HG02623 (cell line): ENCODE measurements at regions not wholly inside any gene's neighbourhood (a gene's known extent, or its start where the extent isn't known, plus 50 kb on each side); places are given as distances from the start of the nearest gene placed in this dataset.
A peak's percentile ranks its signal among the peaks of the same experiment; 100 is the strongest.
"Not testable (repeated sequence)": the region's sequence is repeated elsewhere in the genome, so short reads cannot be mapped to it uniquely, and the experiment has no call there.

Source experiments
- ATAC-seq: cut with Tn5 transposase; IDR thresholded peaks from one replicate; pipeline ENCODE4 v1.9.1; 2021; ENCODE audit warnings: moderate library complexity; ENCODE audit not compliant: unreplicated experiment

DNA sequence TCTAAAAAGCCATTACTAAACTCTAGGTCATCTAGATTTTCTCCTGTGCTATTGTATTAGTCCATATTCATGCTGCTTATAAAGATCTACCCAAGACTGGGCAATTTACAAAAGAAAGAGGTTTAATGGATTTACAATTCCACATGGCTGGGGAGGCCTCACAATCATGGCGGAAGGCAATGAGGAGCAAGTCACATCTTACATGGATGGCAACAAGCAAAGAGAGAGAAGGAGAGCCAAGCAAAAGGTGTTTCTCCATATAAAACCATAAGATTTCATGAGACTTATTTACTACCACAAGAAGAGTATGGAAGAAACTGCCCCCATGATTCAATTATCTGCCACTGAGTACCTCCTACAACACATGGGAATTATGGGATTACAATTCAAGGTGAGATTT is 69.6 kb upstream of the CCDC6 start:
- ATAC-seq, result not testable (repeated sequence)

DNA sequence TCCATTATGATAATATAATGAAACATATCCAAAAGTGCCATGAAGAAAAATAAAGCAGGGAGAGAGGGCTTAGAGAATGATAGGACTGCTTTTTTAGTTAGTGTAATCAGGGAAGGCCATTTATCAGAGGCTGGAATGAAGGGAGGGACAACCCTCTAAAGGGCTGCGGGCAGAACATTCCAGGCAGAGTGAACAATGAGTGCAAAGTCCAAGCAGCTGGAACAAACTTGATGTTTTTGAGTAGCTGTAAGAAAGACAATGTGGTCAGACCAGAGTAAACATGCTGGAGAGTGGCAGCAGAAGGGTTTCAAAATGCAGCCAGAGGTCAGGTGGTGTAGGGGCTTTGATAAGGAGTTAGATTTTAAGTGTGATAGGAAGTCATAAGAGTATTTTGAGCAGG is 65.6 kb upstream of the CCDC6 start:
- no peak for ATAC-seq

DNA sequence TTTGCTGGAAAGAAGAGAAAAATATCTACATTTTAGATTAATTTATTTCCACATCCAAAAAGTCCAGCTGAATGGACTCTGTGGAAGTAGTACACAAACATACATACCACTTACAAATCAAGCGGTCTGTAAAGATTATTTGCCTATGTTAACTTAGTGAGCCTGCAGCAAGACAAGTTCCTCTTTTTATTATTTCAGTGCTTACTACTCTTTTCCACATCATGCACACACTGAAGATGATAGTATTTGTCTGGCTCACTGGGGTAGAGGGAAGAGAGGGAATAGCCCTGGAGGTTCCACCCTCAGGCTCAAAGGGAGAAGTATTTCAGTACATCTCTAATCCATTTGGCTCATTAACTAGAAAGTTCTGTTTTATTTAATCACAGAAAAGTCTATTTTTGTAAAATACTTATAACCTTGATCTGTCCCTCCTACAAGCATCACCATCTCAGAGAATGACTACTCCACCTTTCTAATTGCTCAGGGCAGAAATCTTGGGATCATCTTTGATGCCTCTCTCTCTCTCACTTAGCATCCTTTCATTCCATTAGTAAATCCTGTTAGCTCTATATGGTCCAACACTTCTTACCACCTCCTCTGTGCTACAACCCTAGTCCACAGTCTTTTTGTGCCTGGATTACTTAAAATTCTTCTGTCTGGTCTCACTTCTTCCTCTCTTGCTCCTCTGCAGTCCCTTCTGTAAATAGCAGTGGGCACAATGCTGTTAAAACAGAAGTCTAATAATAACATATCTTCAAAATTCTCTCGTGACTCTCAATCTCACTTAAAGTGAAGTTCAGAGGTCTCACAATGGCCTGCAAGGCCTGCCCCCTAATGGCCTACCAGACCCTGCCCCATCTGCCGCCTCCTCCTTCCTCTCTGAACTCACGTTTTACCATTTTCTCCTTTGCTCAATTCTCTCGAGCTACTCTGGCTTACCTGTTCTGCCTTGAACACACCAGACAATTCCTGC is 64.3 kb upstream of the CCDC6 start:
- peak; percentile 82 for ATAC-seq

DNA sequence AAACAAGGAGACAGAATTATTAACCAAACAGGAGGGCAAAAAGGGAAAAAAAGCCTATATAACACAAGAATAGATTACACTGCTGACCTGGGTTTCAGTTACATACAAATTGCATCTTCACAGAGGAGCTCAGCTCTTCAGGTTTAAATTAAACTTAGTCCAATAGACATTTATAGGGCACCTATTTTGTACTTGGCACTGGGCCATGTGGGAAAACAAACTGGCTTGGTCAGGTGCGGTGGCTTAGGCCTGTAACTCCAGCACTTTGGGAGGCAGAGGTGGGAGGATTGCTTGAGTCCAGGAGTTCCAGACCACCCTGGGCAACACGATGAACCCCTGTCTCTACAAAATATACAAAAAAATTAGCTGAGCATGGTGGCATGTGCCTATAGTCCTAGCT is 62.3 kb upstream of the CCDC6 start:
- no peak for ATAC-seq

DNA sequence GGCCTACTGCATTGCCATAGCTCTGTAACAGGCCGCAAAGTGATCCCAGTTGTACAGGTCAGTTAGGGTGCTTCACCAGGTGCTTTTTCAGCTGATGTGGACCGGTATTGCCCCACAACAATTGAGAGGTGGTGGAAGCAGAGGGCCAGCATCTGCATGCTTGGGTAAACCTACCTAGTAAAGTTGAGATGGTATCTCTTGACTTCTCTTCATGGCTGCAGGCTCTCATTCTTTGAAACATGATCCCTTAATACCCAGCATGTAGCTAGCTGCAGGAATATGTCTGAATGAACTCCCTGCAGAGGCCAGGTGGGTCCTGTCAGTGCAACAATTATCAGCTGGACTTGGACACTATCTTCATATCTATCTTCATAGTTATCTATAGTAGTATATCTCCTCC is 60.7 kb upstream of the CCDC6 start:
- no peak for ATAC-seq

DNA sequence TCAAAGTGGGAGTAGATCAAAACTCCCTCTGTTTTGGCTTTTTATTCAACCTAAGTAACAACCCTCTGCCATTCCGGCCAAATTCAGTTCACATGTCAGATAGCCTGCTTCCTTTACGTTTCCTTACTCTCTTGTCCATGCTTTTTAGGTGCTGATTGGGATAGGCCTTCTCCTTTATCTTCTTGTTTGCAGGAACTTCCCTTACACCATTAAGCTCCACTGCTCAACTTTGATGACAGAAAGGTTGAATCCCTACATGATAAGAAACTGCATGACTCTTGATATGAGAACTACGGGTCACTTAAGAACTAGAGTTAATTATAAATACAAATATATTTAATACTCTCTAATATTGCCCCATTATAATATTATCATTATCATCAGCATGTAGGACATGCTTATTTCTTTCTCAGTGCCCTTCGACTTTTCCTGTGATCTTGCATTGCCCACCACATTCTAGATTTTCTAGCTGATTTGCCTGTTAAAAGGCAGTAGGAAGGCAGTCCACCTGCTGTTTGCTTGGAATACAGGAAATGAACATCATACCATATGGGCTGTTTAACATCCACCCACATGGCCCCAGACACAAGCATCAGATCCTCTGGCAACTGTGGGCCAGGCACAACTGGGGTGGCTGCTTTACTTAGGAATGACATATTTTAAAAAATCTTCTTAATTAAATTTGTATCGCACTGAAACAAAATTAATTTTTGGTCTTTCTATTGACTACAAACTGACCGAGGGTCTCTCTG is 59.7 kb upstream of the CCDC6 start:
- ATAC-seq, result no peak

DNA sequence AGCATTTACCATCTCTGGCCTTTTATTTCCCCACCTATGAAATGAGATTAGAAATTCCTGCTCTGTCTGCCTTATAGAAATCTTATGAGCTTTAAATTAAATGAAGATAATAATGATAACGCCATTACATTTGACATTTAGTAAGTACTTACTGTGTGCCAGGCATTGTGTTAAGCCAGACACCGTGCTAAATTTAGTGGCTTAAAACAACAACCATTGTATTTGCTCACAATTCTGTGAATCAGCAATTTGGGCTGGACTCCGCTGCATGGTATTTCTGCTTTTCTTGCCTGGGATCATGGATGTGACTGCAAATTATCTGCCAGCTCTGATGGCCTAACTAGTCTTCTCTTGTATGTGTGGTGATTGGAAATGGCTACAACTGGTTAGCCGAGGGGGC is 56.4 kb upstream of the CCDC6 start:
- ATAC-seq, result no peak

DNA sequence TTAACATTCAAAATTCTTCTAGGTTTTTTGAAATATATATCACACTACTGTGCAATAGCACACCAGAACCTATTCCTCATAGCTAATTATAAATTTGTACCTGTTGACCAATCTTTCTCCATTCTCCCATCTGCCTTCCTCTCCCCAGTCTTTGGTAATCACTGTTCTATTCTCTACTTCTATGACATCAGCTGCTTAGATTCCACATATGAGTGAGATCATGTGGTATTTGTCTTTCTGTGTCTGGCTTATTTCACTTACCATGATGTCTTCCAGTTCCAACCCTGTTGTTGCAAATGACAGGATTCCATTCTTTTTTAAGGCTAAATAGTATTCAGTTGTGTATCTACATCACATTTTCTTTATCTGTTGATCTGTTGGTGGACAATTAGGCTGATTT is 54.4 kb upstream of the CCDC6 start:
- ATAC-seq, result no peak

DNA sequence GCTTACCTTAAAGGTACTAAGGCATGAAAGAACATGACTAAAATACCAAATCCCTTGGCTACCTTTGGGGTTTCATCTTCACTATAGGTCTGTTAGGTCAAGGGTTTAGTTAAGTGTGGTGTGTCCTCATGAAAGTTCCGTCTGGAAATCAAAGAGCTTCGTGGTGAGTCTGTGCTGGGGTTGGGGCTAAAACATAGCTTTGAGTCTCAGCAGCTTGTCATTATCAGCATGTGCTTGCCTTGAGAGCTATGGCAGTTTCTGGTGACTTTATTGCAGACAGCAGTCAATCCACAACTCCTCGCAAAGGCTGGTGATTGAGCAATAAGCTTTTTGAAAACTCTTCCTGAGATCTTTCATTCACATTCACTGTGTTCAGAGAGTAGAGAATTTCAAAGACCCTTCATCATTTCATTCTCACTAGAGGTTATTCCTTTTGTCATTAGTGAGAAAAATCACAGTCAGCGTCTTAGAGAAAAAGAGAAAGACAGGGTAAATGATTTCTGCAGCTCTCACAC is 53.2 kb upstream of the CCDC6 start:
- ATAC-seq, result no peak

DNA sequence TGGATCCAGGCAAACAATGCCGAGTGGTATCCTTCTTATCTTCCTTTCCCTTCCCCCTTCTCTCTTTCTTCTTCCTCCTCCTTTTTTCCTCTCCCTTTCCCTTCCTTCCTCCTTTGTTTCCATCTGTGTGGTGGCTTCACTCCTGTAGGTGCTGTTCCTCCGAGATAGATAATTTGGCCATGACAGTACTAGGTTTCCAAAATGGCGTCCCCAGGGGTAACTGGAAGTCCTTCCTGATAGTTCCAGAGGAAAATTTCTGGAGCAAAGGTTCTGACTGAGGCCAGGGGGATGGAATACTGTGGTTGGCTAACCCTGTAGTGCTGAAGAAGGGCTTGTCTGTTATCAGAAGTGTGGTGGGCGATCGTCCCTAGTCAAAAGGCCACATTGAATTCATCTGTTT is 52.5 kb upstream of the CCDC6 start:
- no peak for ATAC-seq

DNA sequence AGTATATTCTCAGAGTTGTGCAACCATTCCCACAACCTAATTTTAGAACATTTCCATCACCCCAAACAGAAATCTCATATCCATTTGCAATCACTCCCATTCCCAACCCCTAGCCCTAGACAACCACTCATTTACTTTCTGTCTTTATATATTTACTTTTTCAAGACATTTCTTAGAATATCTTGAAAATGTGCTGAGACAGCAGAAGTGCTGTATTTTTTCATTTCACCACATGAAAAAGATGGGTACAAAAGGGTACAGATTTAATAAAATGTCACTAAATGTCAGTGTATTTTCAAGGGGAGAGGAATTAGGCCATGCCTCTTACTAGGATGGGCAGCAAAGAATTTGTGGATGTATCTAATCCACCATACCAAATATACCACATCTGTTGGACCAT is 51.6 kb upstream of the CCDC6 start:
- no peak for ATAC-seq
